ENCODE measurements at regions not wholly inside any gene's neighbourhood (a gene's known extent, or its start where the extent isn't known, plus 50 kb on each side); places are given as distances from the start of the nearest gene placed in this dataset.
A peak's percentile ranks its signal among the peaks of the same experiment; 100 is the strongest.
"Not testable (repeated sequence)": the region's sequence is repeated elsewhere in the genome, so short reads cannot be mapped to it uniquely, and the experiment has no call there.

GRCh38 chr20:48528346-48528745 lies 299.5 kb downstream of the PREX1 start:
- no peak for DNase-seq

DNA sequence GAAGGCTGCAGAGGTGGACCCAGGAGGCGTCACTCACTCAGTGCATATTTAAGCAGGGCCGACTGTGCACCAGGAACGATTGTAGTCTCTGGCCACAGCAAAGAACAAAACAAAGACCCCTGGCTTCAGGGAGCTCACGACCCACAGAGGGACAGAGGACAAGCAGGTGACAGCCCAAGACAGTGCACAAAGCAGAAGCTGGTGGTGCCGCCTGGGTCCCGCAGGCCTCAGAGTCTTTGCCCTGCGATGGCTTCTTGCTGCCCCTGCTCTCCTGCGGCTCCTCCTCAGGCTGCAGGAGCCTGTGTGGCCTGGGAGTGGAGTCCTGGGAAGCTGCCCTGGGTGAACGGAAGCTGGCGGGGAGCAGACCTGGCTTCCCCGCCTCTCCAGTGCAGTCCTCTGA lies 300.0 kb downstream of the PREX1 start:
- DNase-seq, result no peak

GRCh38 chr20:48526936-48527335 lies 300.9 kb downstream of the PREX1 start:
- DNase-seq, result no peak

- DNase-seq, result no peak
These were observed 302.4 kb downstream of the PREX1 start for GRCh38 chr20:48525400-48525799.

DNA sequence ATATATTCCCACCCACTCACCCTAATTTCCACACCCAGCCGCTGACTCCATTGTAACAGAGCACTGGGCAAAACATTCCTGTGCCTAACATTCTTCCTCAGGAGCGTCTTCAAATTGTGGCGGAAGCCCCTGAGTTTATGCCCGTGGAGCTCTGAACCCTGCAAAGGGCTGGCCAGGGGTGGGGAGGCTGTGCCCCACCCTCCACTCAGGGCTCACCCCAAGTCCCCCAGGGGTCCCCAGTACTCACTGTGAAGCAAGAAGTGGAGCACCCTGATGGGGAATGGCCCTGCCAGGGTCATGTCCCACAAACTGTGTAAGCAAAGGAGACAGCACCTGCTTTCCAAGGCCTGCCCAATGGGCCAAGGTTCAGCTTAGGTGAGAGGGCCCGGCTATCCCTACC lies 303.2 kb downstream of the PREX1 start:
- no peak for DNase-seq

DNA sequence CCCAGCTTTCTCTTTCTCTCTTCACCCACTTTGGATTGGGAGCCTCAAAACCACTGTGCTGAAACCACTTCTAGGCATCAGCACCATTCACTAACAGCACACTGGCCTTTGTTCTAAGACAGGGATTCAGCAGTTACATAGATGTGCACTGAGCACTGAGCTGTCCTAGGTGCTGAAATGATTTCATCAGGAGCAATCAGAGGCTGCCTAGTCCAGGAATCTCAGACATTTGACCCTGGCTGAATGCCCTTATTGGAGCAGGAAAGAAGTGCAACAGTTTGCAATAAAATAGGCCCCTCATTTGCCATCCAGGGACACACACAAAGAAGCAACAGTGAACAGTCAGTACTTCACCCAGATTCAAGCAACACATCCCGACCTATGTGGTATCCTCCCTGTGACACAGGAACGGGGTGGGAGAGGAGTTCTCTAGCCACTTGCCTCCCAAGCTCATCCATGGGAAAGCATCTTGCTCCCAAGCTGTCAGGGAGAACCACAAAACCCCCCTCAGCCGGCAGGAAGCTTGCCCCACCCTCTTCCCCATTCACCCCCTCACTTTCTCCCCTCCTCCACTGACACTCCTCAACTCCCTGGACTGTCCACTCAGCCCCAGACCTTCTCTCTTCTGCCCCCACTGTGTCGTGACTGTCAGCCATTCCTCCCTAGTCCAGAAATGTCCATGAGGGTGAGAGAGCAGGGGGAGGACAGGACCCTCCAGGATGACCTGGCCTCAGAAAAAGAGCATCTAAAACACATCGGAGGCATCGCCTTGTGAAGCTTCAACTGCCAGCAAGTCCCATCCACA lies 304.4 kb downstream of the PREX1 start:
- no peak for DNase-seq

DNA sequence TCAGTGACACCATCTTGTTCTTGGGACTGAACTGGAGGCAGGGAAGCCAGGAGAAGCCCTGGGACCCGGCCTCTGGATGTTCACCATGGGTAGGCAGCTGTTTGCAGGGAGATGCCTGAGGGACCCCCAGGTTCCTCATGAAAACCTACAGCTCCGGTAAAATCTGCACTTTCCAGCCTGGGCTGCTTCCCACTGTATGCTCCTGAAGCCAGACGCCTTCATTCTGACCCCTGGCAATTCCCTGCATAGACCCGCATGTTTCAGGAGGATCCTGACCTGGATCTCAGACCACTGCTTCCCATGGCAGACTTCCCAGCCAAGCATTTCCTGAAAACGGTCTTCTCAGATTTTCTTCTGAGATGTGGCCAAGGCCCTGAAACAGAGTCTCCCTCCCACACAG lies 306.7 kb downstream of the PREX1 start:
- no peak for DNase-seq

DNA sequence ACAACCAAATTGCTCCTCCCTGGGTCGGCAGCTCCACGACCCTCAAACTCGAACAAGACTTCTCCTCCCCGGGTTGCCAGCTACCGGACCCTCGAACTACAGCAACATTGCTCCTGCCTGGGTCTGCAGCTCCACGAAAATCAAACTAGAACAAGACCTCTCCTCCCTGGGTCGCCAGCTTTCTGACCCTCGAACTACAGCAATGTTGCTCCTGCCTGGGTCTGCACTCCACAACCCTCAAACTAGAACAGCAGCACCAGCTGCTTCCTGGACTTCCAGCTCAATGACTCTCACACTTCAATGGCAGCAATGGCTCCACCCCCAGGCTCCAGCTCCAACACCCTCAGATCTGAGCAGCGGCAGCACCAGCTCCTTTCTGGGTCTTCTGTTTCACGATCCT lies 311.6 kb downstream of the PREX1 start:
- DNase-seq, result peak; percentile 81

- DNase-seq, result not testable (repeated sequence)
These were observed 313.2 kb downstream of the PREX1 start for GRCh38 chr20:48514577-48514976.

- not testable (repeated sequence) for DNase-seq
These were observed 315.3 kb downstream of the PREX1 start for GRCh38 chr20:48512539-48512938.

DNA sequence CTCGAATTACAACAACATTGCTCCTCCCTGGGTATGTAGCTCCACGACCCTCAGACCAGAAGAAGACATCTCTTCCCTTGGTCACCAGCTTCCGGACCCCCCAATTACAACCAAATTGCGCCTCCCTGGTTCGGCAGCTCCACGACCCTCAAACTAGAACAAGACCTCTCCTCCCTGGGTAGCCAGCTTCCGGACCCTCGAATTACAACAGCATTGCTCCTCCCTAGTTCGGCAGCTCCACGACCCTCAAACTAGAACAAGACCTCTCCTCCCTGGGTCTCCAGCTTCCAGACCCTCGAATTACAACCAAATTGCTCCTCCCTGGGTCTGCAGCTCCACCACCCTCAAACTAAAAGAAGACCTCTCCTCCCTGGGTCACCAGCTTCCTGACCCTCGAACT lies 322.7 kb downstream of the PREX1 start:
- DNase-seq, result not testable (repeated sequence)

DNA sequence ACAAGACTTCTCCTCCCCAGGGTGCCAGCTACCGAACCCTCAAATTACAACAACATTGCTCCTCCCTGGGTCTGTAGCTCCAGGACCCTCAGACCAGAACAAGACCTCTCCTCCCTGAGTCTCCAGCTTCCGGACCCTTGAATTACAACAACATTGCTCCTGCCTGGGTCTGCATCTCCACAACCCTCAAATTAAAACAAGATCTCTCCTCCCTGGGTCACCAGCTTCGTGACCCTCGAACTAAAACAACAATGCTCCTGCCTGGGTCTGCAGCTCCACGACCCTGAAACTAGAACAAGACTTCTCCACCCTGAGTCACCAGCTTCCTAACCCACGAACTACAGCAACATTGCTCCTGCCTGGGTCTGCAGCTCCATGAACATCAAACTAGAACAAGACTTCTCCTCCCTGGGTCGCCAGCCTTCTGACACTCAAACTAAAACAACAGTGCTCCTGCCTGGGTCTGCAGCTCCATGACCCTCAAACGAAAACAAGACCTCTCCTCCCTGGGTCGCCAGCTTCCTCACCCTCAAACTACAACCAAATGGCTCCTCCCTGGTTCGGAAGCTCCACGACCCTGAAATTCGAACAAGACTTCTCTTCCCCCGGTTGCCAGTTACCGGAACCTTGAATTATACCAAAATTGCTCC lies 324.5 kb downstream of the PREX1 start:
- no peak for DNase-seq

GRCh38 chr20:48502758-48503157 lies 325.0 kb downstream of the PREX1 start:
- DNase-seq, result no peak

GRCh38 chr20:48502016-48502415 lies 325.8 kb downstream of the PREX1 start:
- DNase-seq, result no peak

DNA sequence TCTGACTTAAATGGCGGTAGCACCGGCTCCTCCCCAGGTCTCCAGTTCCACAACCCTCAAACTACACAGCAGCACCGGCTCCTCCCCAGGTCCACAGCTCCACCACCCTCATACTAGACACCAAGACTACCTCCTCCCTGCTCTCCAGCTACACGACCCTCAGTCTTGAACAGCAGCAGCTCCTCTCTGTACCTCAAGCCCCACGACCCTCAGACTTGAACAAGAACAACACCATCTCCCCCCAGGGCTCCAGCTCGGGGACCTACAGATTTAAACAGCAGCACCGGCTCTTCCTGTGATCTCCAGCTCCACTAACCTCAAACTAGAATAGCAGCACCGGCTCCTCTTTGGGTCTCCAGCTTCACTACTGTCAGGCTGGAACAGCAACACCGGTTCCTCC lies 326.9 kb downstream of the PREX1 start:
- not testable (repeated sequence) for DNase-seq

DNA sequence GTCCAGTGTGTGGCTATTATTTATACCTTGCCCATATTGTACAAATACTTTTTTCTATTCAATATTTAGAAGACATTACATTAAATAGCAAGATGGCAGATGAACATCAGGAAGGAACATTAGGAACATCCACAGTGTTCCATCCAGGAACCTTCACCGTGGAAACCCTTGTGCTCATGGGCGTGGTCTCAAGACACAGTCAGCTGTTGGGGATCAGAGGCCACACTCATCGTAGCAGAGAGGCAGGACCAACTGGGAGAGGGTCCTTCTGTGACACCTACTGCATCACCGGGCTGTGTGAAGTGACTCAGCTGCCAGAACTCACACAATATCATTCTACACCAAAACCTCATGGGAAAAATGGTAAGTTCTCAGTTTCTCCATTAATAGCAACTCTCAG lies 328.9 kb downstream of the PREX1 start:
- DNase-seq, result not testable (repeated sequence)

- DNase-seq, result not testable (repeated sequence)
These were observed 329.7 kb downstream of the PREX1 start for GRCh38 chr20:48498125-48498524.

- no peak for DNase-seq
These were observed 333.8 kb downstream of the PREX1 start for GRCh38 chr20:48493966-48494365.

DNA sequence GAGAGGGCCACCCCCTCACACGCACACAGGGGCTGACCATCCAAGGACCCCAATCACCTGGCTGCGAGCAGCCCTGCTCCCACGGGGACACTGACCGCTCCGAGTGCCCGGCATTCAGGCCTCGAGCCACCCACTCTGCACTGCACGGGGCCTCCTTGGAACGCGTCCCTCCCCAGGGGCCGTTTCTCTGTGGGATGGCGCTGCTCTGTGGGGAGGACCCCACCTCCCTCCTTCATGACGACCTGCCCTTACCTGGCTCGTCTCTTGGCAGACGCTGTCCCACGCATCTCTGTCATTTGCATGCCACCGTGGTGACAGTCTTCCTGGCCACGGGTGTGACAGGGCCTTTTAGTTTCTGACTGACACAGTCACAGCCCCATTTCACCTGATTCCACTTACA lies 334.5 kb downstream of the PREX1 start:
- not testable (repeated sequence) for DNase-seq

GRCh38 chr20:48492715-48493070 lies 335.1 kb downstream of the PREX1 start:
- no peak for DNase-seq

DNA sequence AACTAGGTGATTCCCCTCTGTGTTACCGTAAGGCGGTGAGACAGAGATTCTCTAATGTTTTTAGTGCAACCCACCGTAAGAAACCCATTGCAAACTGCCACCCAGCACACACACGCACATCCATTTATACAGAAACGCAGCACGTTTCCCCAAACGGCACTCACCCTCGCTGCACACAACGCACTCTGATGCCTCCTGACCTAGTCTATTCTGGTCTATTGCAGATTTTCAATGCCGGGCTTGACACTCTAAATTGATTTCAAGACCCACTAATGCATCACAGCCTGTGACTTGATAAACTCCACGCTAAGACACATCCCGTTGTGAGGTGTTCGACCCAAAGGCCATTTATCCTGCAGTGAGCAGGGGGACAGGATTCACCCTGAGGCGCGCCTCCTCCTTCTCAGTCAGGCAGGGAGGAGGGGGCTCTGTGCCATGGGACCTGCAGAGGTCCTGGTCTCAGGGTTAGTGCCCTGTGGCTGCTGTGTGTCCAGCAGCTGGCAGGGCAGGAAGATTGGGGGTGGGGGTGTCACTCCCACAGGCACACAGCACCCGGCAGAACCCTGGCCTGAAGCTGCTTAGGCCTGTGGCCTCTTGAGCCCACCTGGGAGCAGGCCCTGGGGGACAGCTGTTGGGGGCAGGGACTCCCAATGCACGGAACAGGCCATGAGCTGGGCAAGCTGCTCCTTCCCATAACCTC lies 335.6 kb downstream of the PREX1 start:
- DNase-seq, result no peak

DNA sequence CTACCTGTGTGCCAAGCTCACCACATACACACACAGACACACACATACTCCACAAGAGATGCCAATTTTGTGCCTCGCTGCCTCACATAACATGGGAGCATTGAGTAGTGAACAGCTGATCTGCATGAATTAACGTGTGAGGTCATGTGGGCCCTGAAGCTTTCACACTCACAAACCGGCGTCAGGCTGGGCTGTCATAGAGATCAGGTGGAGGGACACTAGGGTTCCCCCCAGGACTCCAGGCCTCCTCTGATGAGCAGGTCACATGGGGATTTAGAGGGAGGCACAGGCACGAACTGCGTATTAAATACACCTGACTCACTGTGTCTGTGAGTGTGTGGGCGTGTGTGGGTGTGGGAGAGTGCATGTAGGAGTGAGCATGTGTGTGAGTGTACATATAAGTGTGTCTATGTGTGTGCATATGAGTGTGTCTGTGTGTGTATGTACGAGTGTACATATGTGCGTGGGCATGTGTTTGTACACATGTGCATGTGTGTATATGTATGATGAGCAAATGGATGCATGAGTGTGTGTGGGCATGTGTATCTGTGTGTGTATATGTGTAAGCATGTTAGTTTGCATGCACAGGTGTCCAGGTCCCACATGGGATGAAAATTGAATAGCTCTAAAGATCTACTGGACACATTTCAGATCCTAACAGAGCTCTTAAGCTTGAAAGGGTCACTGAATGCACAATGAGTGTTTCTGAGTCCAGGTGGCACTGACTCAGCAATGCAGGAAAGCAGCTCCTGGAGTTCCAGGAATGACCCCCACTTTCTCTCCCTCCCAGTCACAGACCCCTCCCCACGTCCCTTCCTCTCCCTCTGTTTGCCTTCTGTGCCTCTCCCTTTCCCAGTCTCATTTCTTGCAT lies 336.6 kb downstream of the PREX1 start:
- DNase-seq, result peak; percentile 46

DNA sequence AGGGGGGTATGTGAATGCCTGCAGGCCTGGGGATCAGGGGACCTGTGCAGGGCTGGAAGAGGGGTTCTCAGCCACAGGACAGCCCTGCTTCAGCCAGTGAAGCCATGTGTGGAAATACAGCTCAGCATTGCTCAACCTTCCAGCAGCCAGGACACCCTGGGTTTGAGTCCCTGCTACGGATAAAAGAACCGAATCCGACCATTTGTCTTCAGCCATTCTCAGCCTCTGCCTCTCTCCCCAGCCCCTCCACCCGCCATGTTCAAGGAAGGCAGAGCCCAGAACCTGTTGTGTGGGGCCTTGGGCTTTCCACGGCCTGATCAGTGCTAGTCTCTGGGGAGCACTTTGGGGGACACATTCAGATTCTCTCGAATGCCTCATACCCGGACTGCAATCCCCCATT lies 337.5 kb downstream of the PREX1 start:
- not testable (repeated sequence) for DNase-seq

Measured in NCI-H1694 treated with DMSO at 0.1 percent for 48 hours (cell line).